GM12865 (cell line): ENCODE measurements at regions not wholly inside any gene's neighbourhood (a gene's known extent, or its start where the extent isn't known, plus 50 kb on each side); places are given as distances from the start of the nearest gene placed in this dataset.

Source experiments
- DNase-seq: peaks from one replicate; pipeline ENCODE4 v3.0.0; 2010; ENCODE audit warnings: low read depth
- H3K4me3 ChIP-seq: 2 replicates; pipeline ENCODE4 v1.5.1; 2011; ENCODE audit warnings: mild to moderate bottlenecking, low read depth, low read length, control low read depth
- TF ChIP-seq, protein P1 (sequence below): IDR thresholded peaks from 2 replicates; pipeline ENCODE4 v1.5.1; 2011; ENCODE audit warnings: low read length, control low read depth, low read depth, inconsistent platforms; ENCODE audit not compliant: insufficient read depth; ENCODE audit errors: missing control alignments

DNA sequence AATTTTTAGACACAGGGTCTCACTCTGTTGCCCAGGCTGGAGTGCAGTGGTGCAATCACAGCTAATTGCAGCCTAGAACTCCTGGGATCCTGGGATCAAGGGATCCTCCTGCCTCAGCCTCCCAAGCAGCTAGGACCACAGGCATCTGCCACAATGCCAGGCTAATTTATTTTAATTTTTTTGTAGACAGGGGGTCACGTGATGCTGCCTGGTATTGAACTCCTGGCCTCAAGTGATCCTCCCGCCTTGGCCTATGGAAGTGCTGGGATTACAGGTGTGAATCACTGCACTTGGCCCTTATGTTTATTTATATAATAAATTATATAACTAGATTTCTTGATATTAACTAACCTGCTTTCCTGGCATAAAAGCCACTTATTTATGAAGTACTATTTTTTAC lies 1081.7 kb upstream of the FANCL start:
- no peak for DNase-seq

DNA sequence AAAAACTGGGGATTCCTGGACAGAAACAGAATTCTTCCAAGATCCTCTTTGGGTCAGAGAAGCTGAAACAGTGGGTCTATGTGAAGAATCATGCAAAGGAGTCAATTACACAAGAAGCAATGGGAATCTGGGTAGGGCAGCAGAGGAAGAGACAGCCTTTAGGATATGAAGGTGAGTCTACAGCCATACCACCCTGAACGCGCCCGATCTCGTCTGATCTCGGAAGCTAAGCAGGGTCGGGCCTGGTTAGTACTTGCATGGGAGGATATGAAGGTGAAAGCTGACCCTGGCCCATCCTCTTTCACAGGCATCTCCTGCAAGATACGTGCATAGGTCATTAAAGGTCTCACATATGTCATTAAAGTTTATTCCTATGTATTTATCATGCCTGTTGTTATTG lies 1080.9 kb upstream of the FANCL start:
- no peak overlapping the region for H3K4me3 ChIP-seq
- DNase-seq, result peak; percentile 2
- TF ChIP-seq, protein P1, sequence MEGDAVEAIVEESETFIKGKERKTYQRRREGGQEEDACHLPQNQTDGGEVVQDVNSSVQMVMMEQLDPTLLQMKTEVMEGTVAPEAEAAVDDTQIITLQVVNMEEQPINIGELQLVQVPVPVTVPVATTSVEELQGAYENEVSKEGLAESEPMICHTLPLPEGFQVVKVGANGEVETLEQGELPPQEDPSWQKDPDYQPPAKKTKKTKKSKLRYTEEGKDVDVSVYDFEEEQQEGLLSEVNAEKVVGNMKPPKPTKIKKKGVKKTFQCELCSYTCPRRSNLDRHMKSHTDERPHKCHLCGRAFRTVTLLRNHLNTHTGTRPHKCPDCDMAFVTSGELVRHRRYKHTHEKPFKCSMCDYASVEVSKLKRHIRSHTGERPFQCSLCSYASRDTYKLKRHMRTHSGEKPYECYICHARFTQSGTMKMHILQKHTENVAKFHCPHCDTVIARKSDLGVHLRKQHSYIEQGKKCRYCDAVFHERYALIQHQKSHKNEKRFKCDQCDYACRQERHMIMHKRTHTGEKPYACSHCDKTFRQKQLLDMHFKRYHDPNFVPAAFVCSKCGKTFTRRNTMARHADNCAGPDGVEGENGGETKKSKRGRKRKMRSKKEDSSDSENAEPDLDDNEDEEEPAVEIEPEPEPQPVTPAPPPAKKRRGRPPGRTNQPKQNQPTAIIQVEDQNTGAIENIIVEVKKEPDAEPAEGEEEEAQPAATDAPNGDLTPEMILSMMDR, result no peak

More for the DNA sequence above, 1081.7 kb upstream of the FANCL start:
- TF ChIP-seq, protein P1, result no peak
- no peak overlapping the region for H3K4me3 ChIP-seq

DNA sequence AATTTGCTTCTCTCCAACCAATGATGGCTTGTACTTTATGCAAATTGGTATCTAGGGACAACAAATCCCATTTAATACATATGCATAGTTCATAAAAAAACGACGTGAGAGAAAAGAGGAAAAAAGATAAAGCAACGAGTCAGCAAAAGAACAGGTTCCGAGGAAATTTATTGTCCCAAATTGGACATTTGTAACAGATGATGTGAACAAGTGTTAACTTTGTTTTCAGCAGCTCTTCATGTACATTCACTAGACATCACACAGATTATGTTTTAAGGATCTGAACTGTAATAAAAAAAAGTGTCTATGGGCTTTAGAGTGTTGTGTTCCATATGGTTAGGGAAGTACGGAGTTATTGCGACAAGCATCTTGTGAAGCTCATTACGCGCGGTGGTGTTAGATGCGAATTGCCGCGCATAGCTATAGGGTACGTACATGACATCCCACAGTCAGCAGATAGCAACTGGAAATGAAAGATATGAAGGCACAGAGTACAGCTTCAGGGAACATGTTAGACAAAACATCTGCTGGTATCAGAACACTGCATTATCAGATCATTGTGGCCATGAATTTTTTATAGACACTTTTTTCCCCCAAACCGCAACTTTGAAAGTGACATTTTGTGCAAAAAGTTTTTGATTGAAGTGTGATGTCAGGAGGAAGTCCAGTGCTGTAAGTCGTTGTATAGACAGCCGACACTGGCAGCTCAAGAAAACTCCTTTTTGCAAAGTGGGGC lies 1073.1 kb upstream of the FANCL start:
- no peak overlapping the region for H3K4me3 ChIP-seq
- TF ChIP-seq, protein P1, result no peak
- no peak for DNase-seq

DNA sequence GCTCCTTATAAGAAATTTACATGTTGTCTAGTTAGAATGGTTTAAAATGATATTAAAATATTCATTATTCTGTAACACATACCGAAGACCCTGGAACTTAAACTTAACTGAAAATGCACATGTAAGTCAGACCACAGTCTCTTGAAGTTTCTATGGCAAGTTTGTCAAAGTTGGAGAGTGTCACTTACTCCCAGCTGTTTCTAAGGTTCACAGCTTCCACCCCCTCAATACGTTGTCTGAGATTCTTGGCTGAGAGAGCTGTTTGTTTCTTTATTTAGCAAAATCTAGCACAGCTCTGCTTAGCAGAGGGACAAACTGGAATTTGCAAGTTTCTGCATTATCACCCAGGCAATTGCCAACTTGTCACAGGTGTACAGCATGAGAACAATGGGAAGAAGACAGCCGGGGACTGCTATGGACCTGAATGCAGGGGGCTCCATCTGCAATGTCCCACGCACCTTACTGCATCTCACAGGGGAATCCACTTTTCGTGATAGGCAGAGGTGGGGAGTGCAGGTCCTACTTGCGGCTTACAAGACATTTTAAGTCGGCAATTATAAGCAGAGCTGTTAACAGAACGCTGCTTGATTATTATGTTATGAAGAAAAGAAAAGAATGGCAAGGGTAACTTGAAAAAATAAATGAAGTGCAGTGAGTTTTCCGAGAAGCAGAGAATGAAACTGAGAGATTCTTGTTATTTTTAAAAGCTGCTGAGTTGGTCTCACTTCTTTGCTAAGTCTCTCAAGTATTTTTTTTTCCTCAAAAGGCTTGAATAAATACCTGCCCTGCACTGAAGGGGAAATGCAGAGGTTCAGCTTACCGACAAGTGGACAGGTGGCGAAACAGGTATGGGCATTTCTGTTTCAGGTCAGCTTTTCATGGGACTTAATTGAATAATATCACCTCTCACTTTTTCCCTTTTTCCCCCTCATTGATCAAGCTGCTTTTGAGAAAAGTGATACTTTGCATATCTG lies 1072.1 kb upstream of the FANCL start:
- TF ChIP-seq, protein P1, result no peak
- no peak overlapping the region for H3K4me3 ChIP-seq

DNA sequence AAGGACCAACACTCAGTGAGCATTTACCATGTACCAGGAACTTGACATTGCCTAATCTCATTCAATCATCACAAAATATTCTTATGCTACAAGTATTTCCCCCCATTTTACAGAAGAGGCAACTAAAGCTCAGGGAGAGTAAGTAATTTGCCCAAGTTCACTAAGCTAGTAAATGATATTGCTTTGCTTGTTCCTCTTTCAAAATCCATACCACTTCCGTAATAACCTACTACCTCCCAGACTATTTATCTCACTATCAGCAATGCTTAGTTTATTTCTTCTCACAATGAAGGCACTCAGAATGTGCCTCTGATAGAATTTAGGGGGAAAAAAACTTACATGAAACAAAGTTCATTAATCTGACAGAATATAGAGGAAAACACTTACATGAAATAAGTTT lies 1070.9 kb upstream of the FANCL start:
- no peak overlapping the region for H3K4me3 ChIP-seq
- DNase-seq, result no peak
- TF ChIP-seq, protein P1, result no peak

More for the DNA sequence above, 1072.1 kb upstream of the FANCL start:
- DNase-seq, result no peak

DNA sequence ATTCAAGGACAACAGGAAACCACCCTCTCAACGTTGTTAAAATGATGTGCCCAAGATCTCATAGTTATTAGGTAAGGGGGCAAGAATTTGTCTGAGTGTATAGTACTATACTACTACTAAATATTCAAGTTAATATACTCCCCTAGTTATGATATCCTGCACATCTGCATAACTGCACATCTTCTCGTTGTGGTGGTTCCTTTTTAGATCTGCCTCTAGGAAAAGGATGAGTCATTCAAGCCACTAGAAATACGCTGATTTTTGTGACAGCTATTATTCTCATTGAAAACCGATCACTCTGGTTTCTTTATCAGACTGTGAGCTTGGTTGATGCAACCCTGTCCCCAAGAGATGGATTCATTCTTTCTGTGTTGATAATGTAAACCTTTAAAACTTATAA lies 1067.0 kb upstream of the FANCL start:
- TF ChIP-seq, protein P1, result no peak
- no peak for DNase-seq
- H3K4me3 ChIP-seq, result no peak overlapping the region
